HL-60 (cell line): ENCODE measurements at regions not wholly inside any gene's neighbourhood (a gene's known extent, or its start where the extent isn't known, plus 50 kb on each side); places are given as distances from the start of the nearest gene placed in this dataset.

Experiments
- DNase-seq, 2 experiments: peaks; one replicate each; pipeline ENCODE4 v3.0.0-alpha.2; 2010 to 2020; ENCODE audit warnings: low read depth in 1 of 2, low spot score in 1 of 2
- H3K27ac ChIP-seq: fragments of 250-450 bp; sonication (Bioruptor Pico); replicated peaks from 2 replicates; pipeline ENCODE4 v1.5.1; 2020; ENCODE audit warnings: mild to moderate bottlenecking, moderate library complexity
- H3K27me3 ChIP-seq: fragments of 250-450 bp; sonication (Bioruptor Pico); 2 replicates; pipeline ENCODE4 v1.5.1; 2021; ENCODE audit warnings: mild to moderate bottlenecking, moderate library complexity; ENCODE audit not compliant: insufficient read depth, poor library complexity, severe bottlenecking
- H3K4me3 ChIP-seq: replicated peaks from 2 replicates; pipeline ENCODE4 v1.5.1; 2011; ENCODE audit warnings: mild to moderate bottlenecking, control low read depth, low read length; ENCODE audit not compliant: insufficient read depth
- GABPA ChIP-seq: IDR thresholded peaks from 2 replicates; pipeline ENCODE4 v1.6.1; 2012; ENCODE audit warnings: low read depth
- POLR2AphosphoS5 ChIP-seq: IDR thresholded peaks from 2 replicates; pipeline ENCODE4 v1.6.1; 2012; ENCODE audit warnings: low read depth
- SPI1 ChIP-seq: IDR thresholded peaks from 2 replicates; pipeline ENCODE4 v1.6.1; 2012; ENCODE audit warnings: low read depth, mild to moderate bottlenecking, borderline replicate concordance
- TF ChIP-seq, protein P1 (sequence below): IDR thresholded peaks from 2 replicates; pipeline ENCODE4 v1.6.1; 2012; ENCODE audit warnings: low read depth; ENCODE audit not compliant: insufficient replicate concordance
- TF ChIP-seq, protein P2 (sequence below): IDR thresholded peaks from one replicate; pipeline ENCODE4 v1.5.1; 2011; ENCODE audit warnings: low read length, control low read depth, inconsistent platforms; ENCODE audit not compliant: insufficient read depth

DNA sequence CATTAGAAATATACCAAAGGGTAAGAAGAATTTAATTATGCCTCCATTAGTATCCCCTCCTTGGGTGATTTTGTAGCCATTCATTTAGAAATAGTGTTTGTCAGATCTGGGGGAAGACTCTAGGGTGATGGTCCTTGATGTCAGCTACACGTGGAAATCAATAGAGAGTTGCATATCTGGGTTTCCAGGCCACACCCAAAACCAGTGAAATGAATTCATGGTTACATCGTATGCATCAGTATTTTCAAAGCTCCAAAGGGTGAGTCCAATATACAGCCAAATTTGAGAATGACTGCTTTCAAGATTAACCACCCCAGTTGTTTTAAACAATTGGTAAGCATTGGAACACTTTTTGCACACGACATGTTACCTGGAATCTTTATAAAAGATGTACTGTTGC lies 173.4 kb upstream of the SGCD start:
- H3K4me3 ChIP-seq = no peak overlapping the region
- H3K27me3 ChIP-seq = no peaks in the 10 kb centered on the region
- DNase-seq = no peak
- no peak for TF ChIP-seq SPI1
- TF ChIP-seq GABPA = no peak
- TF ChIP-seq, protein P1, sequence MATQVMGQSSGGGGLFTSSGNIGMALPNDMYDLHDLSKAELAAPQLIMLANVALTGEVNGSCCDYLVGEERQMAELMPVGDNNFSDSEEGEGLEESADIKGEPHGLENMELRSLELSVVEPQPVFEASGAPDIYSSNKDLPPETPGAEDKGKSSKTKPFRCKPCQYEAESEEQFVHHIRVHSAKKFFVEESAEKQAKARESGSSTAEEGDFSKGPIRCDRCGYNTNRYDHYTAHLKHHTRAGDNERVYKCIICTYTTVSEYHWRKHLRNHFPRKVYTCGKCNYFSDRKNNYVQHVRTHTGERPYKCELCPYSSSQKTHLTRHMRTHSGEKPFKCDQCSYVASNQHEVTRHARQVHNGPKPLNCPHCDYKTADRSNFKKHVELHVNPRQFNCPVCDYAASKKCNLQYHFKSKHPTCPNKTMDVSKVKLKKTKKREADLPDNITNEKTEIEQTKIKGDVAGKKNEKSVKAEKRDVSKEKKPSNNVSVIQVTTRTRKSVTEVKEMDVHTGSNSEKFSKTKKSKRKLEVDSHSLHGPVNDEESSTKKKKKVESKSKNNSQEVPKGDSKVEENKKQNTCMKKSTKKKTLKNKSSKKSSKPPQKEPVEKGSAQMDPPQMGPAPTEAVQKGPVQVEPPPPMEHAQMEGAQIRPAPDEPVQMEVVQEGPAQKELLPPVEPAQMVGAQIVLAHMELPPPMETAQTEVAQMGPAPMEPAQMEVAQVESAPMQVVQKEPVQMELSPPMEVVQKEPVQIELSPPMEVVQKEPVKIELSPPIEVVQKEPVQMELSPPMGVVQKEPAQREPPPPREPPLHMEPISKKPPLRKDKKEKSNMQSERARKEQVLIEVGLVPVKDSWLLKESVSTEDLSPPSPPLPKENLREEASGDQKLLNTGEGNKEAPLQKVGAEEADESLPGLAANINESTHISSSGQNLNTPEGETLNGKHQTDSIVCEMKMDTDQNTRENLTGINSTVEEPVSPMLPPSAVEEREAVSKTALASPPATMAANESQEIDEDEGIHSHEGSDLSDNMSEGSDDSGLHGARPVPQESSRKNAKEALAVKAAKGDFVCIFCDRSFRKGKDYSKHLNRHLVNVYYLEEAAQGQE = no peak
- TF ChIP-seq POLR2AphosphoS5 = no peak
- TF ChIP-seq, protein P2, sequence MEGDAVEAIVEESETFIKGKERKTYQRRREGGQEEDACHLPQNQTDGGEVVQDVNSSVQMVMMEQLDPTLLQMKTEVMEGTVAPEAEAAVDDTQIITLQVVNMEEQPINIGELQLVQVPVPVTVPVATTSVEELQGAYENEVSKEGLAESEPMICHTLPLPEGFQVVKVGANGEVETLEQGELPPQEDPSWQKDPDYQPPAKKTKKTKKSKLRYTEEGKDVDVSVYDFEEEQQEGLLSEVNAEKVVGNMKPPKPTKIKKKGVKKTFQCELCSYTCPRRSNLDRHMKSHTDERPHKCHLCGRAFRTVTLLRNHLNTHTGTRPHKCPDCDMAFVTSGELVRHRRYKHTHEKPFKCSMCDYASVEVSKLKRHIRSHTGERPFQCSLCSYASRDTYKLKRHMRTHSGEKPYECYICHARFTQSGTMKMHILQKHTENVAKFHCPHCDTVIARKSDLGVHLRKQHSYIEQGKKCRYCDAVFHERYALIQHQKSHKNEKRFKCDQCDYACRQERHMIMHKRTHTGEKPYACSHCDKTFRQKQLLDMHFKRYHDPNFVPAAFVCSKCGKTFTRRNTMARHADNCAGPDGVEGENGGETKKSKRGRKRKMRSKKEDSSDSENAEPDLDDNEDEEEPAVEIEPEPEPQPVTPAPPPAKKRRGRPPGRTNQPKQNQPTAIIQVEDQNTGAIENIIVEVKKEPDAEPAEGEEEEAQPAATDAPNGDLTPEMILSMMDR = no peak
- H3K27ac ChIP-seq = no peak overlapping the region

DNA sequence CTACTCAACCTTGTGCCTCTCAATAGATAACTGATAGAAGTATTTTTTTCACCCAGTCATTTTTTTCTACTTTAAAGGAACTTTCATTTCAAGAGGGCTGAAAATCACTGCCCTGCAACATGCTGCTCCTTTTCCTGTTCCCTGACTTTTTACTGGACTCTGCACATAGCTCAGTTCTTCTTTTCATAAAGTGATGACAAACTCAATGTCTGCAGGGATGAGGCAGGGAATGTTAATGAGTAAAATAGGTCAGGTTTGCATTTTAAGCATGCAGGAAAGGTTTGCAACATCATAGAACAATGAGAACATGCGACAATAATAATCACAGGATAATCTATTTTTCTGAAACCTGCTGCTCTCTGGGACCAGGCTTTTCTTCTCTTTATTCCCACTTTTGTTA lies 172.2 kb upstream of the SGCD start:
- Histone ChIP-seq H3K4me3 (no peak overlapping the region), H3K27me3 (no peaks in the 10 kb centered on the region), H3K27ac (no peak overlapping the region)
- TF ChIP-seq SPI1 = no peak
- TF ChIP-seq, protein P1 = no peak
- TF ChIP-seq, protein P2 = no peak
- no peak for TF ChIP-seq POLR2AphosphoS5
- TF ChIP-seq GABPA = no peak
- DNase-seq = no peak

DNA sequence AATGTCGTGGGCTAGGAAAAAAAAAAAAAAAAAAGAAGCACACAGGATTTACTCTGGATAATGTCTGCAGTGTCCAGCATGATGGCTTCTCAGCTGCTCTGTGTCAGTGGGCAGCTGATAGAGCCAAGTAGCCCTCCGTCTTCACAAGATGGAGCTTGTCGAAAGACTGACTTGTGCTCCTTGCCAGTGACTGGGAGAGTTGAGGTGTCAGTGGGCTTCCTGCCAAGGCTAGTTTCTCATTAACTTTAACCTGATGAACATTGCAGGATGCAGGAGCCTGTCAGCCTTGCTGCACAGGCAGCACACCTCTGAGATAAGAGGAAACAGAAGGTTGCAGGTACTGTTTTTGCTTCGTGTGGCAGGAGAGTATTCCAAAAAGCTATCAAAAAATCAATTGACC lies 171.4 kb upstream of the SGCD start:
- no peak for DNase-seq
- TF ChIP-seq, protein P2 = no peak
- TF ChIP-seq GABPA = no peak
- no peak for TF ChIP-seq SPI1
- TF ChIP-seq, protein P1 = no peak
- no peak for TF ChIP-seq POLR2AphosphoS5
- no peaks in the 10 kb centered on the region for H3K27me3 ChIP-seq

More for the DNA sequence above, 171.4 kb upstream of the SGCD start:
- H3K27ac ChIP-seq = no peak overlapping the region
- no peak overlapping the region for H3K4me3 ChIP-seq
